IMR-90 (cell line): ENCODE measurements at regions not wholly inside any gene's neighbourhood (a gene's known extent, or its start where the extent isn't known, plus 50 kb on each side); places are given as distances from the start of the nearest gene placed in this dataset.

Experiments used
- ATAC-seq: fragments of 200-7000 bp; cut with Tn5 transposase; 2 replicates; pipeline ENCODE4 v1.9.1; 2020; ENCODE audit warnings: low read depth, mild to moderate bottlenecking, moderate library complexity
- BruUV-seq: library from RNA; stranded (reverse); fragments of 400-500 nt; replicated peaks from 2 replicates; lab custom pipeline; 2021; lab: Mats Ljungman, UMichigan
- CTCF ChIA-PET: fragments of 300-600 bp; formaldehyde crosslinking; extraction: SDS; loops from one replicate; lab custom pipeline; 2021; ENCODE audit warnings: antibody characterized with exemption; lab: Yijun Ruan, JAX
- POLR2A ChIA-PET: fragments of 300-600 bp; sonication (Branson Sonifier 250); formaldehyde crosslinking; loops from one replicate; lab custom pipeline; 2022; ENCODE audit warnings: antibody characterized with exemption; ENCODE audit not compliant: unreplicated experiment; lab: Charles Lee
- DNase-seq: peaks from one replicate; pipeline ENCODE4 v3.0.0; 2013
- H2AFZ ChIP-seq: replicated peaks from 2 replicates; pipeline ENCODE3; 2013; ENCODE audit warnings: low read length, mild to moderate bottlenecking; ENCODE audit not compliant: poor library complexity
- H2AK5ac ChIP-seq: 2 replicates; pipeline ENCODE4 v1.6.1; 2013; ENCODE audit warnings: low read depth, low read length, inconsistent platforms
- H2AK9ac ChIP-seq: replicated peaks from 2 replicates; pipeline ENCODE3; 2013; ENCODE audit warnings: mild to moderate bottlenecking, low read depth, low read length, moderate library complexity; ENCODE audit not compliant: poor library complexity
- H2BK120ac ChIP-seq: 2 replicates; pipeline ENCODE4 v1.6.1; 2013; ENCODE audit warnings: low read depth, low read length, inconsistent platforms
- H2BK15ac ChIP-seq: 3 replicates; pipeline ENCODE4 v1.6.1; 2013; ENCODE audit warnings: low read depth, low read length, inconsistent platforms
- H2BK20ac ChIP-seq: 2 replicates; pipeline ENCODE4 v1.6.1; 2013; ENCODE audit warnings: low read depth, mild to moderate bottlenecking, inconsistent platforms, low read length, moderate library complexity
- H2BK5ac ChIP-seq: 2 replicates; pipeline ENCODE4 v1.6.1; 2013; ENCODE audit warnings: mild to moderate bottlenecking, low read depth, low read length, inconsistent platforms; ENCODE audit not compliant: poor library complexity, severe bottlenecking
- H3K14ac ChIP-seq: replicated peaks from 2 replicates; pipeline ENCODE4 v1.6.1; 2013; ENCODE audit warnings: low read depth, low read length, inconsistent platforms
- H3K18ac ChIP-seq: 2 replicates; pipeline ENCODE4 v1.6.1; 2013; ENCODE audit warnings: low read depth, low read length, control low read depth
- H3K23ac ChIP-seq: 2 replicates; pipeline ENCODE4 v1.6.1; 2013; ENCODE audit warnings: low read depth, low read length, inconsistent platforms
- H3K27ac ChIP-seq: 2 replicates; pipeline ENCODE4 v1.5.1; 2013; ENCODE audit warnings: mild to moderate bottlenecking, control low read depth, low read length; ENCODE audit not compliant: insufficient read depth
- H3K27me3 ChIP-seq: 2 replicates; pipeline ENCODE4 v1.6.1; 2013; ENCODE audit warnings: low read length; ENCODE audit not compliant: control insufficient read depth, insufficient read depth
- H3K36me3 ChIP-seq: 2 replicates; pipeline ENCODE4 v1.6.1; 2013; ENCODE audit warnings: low read length, mixed read lengths; ENCODE audit not compliant: control insufficient read depth, insufficient read depth
- H3K4ac ChIP-seq: 2 replicates; pipeline ENCODE4 v1.6.1; 2013; ENCODE audit warnings: low read depth, low read length, inconsistent platforms
- H3K4me1 ChIP-seq: 2 replicates; pipeline ENCODE4 v1.6.1; 2013; ENCODE audit warnings: low read length, mixed read lengths; ENCODE audit not compliant: control insufficient read depth, insufficient read depth
- H3K4me2 ChIP-seq: 2 replicates; pipeline ENCODE4 v1.6.1; 2013; ENCODE audit warnings: low read depth, mild to moderate bottlenecking, control low read depth, low read length, moderate library complexity
- H3K4me3 ChIP-seq: 2 replicates; pipeline ENCODE4 v1.5.1; 2013; ENCODE audit warnings: low read depth, mild to moderate bottlenecking, control low read depth, low read length, moderate library complexity; ENCODE audit not compliant: insufficient read depth
- H3K56ac ChIP-seq: 2 replicates; pipeline ENCODE4 v1.6.1; 2013; ENCODE audit warnings: low read length, inconsistent platforms; ENCODE audit not compliant: insufficient read depth; ENCODE audit errors: extremely low read depth
- H3K79me1 ChIP-seq, 2 experiments: 2 replicates each; pipeline ENCODE4 v1.6.1; 2013; ENCODE audit warnings: low read length in 2 of 2, inconsistent platforms in 1 of 2, low read depth in 1 of 2
- H3K9ac ChIP-seq: 2 replicates; pipeline ENCODE4 v1.6.1; 2013; ENCODE audit warnings: low read depth, low read length, control low read depth
- H3K9me1 ChIP-seq: 2 replicates; pipeline ENCODE4 v1.6.1; 2013; ENCODE audit warnings: low read length, inconsistent platforms; ENCODE audit not compliant: insufficient read depth
- H3K9me3 ChIP-seq: 2 replicates; pipeline ENCODE4 v1.6.1; 2013; ENCODE audit warnings: low read length; ENCODE audit not compliant: control insufficient read depth, insufficient read depth
- H4K20me1 ChIP-seq: 2 replicates; pipeline ENCODE4 v1.6.1; 2013; ENCODE audit warnings: low read length, inconsistent platforms; ENCODE audit not compliant: insufficient read depth
- H4K5ac ChIP-seq: 2 replicates; pipeline ENCODE4 v1.6.1; 2013; ENCODE audit warnings: mild to moderate bottlenecking, low read depth, low read length, control low read depth
- H4K8ac ChIP-seq, 2 experiments: 2 replicates each; pipeline ENCODE4 v1.6.1; 2013; ENCODE audit warnings: low read depth in 2 of 2, low read length in 2 of 2, control low read depth in 1 of 2, inconsistent platforms in 1 of 2
- H4K91ac ChIP-seq: 2 replicates; pipeline ENCODE4 v1.6.1; 2013; ENCODE audit warnings: low read depth, low read length, inconsistent platforms; ENCODE audit not compliant: insufficient read depth
- USF2 ChIP-seq: fragments of 150-350 bp; IDR thresholded peaks from 2 replicates; pipeline ENCODE4 v1.6.1; 2017; ENCODE audit warnings: mild to moderate bottlenecking, antibody characterized with exemption, low read length, low read depth
- WGBS, 2 experiments: methylation state at CpG; one replicate each; pipeline versions ENCODE4 v1.1.5 to v1.1.7; 2013; ENCODE audit warnings: missing lambda C conversion rate in 2 of 2; ENCODE audit not compliant: insufficient read length in 1 of 2; ENCODE audit errors: extremely low coverage in 2 of 2; 5-methylcytosine and 5-hydroxymethylcytosine counted together
- dilution Hi-C: fragments of 300-500 bp; cut with HindIII; formaldehyde crosslinking; loops from one replicate; pipeline ENCODE4 v1.14.3; 2018; ENCODE audit warnings: low sequenced_read_pairs; ENCODE audit not compliant: unreplicated experiment
- in situ Hi-C: fragments of 300-500 bp; cut with MboI; formaldehyde crosslinking; loops from 3 replicates; pipeline ENCODE4 v1.14.3; 2019; ENCODE audit warnings: low sequenced_read_pairs, inconsistent platforms, mixed read lengths
- intact Hi-C: fragments of 100-400 bp; cut with micrococcal nuclease; formaldehyde crosslinking; loops from 2 replicates; pipeline ENCODE4 v1.10.0; 2022

GRCh38 chr2:49219741-49220140 lies 65.4 kb upstream of the FSHR start:
- no peak overlapping the region for H2BK5ac ChIP-seq
- no peak for DNase-seq
- intact Hi-C loops (no loop called here), in situ Hi-C loops (no loop called here), dilution Hi-C loops (no loop called here)
- H2BK20ac ChIP-seq, result no peak overlapping the region
- H3K4me1 ChIP-seq, result no peaks in the 10 kb centered on the region
- no peak overlapping the region for H2AK9ac ChIP-seq
- no peaks in the 10 kb centered on the region for H3K36me3 ChIP-seq
- WGBS, 2 experiments, result no CpG with 5 or more reads among the region's 1 CpG
- no peaks in the 10 kb centered on the region for H4K20me1 ChIP-seq
- CTCF ChIA-PET, result no interaction called here
- H3K4me3 ChIP-seq, result no peak overlapping the region
- BruUV-seq, result no TSS peak
- no peak overlapping the region for H3K23ac ChIP-seq
- H3K4me2 ChIP-seq, result no peak overlapping the region
- H3K79me1 ChIP-seq, result no peaks in the 10 kb centered on the region
- H2BK120ac ChIP-seq, result no peak overlapping the region
- POLR2A ChIA-PET, result no interaction called here
- no peak overlapping the region for H2BK15ac ChIP-seq
- H3K18ac ChIP-seq, result no peak overlapping the region
- no peak overlapping the region for H3K14ac ChIP-seq
- H4K5ac ChIP-seq, result no peak overlapping the region
- no peak overlapping the region for H4K8ac ChIP-seq
- TF ChIP-seq USF2, result no peak
- H3K9ac ChIP-seq, result no peak overlapping the region
- no peak overlapping the region for H3K27ac ChIP-seq
- H3K9me1 ChIP-seq, result no peaks in the 10 kb centered on the region
- no peak overlapping the region for H3K56ac ChIP-seq
- no peaks in the 10 kb centered on the region for H3K9me3 ChIP-seq
- no peak overlapping the region for H2AFZ ChIP-seq
- H3K27me3 ChIP-seq, result no peaks in the 10 kb centered on the region
- no peak overlapping the region for H3K4ac ChIP-seq
- no peak for ATAC-seq
- no peak overlapping the region for H4K91ac ChIP-seq
- no peak overlapping the region for H2AK5ac ChIP-seq
